H1 (cell line): ENCODE measurements at regions not wholly inside any gene's neighbourhood (a gene's known extent, or its start where the extent isn't known, plus 50 kb on each side); places are given as distances from the start of the nearest gene placed in this dataset.

Experiments
- BRCA1 ChIP-seq: IDR thresholded peaks from 2 replicates; pipeline ENCODE4 v1.6.1; 2012; ENCODE audit warnings: low read depth, low read length, improper control_type of control experiment
- CHD2 ChIP-seq: IDR thresholded peaks from 2 replicates; pipeline ENCODE4 v1.6.1; 2012; ENCODE audit warnings: low read length, improper control_type of control experiment
- GABPA ChIP-seq: IDR thresholded peaks from 2 replicates; pipeline ENCODE4 v1.6.1; 2011; ENCODE audit warnings: mild to moderate bottlenecking, low read length, moderate library complexity, borderline replicate concordance; ENCODE audit not compliant: insufficient read depth
- GTF2F1 ChIP-seq: IDR thresholded peaks from 2 replicates; pipeline ENCODE4 v1.6.1; 2012; ENCODE audit warnings: low read depth, low read length, improper control_type of control experiment, borderline replicate concordance
- POLR2A ChIP-seq, 2 experiments: IDR thresholded peaks; 1 replicate in 1 of 2; 2 replicates in 1 of 2; pipeline ENCODE4 v1.6.1; 2011; ENCODE audit warnings: low read depth in 2 of 2, low read length in 2 of 2, mild to moderate bottlenecking in 2 of 2; ENCODE audit errors: control extremely low read depth in 1 of 2
- RXRA ChIP-seq: IDR thresholded peaks from 2 replicates; pipeline ENCODE4 v1.6.1; 2011; ENCODE audit warnings: low read depth, mild to moderate bottlenecking, low read length, moderate library complexity; ENCODE audit not compliant: insufficient read depth
- TAF1 ChIP-seq: IDR thresholded peaks from 2 replicates; pipeline ENCODE4 v1.6.1; 2011; ENCODE audit warnings: mild to moderate bottlenecking, low read depth, low read length

DNA sequence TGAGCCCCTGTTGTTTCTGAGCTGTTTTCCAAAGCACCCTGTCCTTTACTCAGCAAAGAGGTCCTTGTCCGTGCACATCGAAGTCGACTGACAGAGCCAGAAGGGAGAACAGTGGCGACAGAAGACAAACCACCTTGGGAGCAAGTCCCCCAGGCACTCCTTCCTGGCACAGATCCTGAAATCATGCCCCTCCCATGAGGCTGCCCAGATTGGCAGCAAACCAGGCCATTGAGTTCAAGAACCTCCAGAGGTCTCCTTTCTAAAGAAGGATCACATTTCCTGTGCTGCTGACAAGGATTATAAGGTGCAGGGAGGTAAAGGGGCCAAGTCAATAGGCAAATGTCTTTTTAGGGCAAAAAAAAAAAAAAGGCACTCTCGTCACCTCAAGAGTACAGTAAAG, 84.7 kb upstream of the HIVEP3 start (continued):
- no peak for TF ChIP-seq CHD2
- no peak for TF ChIP-seq POLR2A (IDR thresholded peaks at IDR 0.05; ENCODE audit: control extremely low read depth in 1 of 2, low read depth in 2 of 2, low read length in 2 of 2)
- TF ChIP-seq RXRA = no peak
- no peak for TF ChIP-seq TAF1
- no peak for TF ChIP-seq BRCA1
- no peak for TF ChIP-seq GABPA
- TF ChIP-seq GTF2F1 = no peak
